ENCODE measurements at regions not wholly inside any gene's neighbourhood (a gene's known extent, or its start where the extent isn't known, plus 50 kb on each side); places are given as distances from the start of the nearest gene placed in this dataset.

DNA sequence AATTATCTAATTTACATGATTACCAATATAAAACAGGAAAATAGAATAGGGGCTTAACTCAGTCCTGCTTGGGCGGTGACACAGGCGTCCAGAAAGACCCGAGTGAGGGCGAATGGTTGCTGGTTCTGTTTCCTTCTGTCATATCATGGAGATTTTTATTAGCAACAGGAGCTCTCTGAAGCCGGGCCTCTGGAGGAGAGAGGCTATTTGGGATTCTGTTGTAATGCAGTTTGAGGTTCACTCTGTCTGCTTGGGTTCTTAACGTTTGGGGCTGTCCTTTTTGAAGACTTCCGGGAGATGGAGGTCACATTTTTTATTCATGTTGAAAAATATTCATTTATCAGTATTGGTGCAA, 115.7 kb upstream of the ZNF536 start:
- TF ChIP-seq, protein P1, sequence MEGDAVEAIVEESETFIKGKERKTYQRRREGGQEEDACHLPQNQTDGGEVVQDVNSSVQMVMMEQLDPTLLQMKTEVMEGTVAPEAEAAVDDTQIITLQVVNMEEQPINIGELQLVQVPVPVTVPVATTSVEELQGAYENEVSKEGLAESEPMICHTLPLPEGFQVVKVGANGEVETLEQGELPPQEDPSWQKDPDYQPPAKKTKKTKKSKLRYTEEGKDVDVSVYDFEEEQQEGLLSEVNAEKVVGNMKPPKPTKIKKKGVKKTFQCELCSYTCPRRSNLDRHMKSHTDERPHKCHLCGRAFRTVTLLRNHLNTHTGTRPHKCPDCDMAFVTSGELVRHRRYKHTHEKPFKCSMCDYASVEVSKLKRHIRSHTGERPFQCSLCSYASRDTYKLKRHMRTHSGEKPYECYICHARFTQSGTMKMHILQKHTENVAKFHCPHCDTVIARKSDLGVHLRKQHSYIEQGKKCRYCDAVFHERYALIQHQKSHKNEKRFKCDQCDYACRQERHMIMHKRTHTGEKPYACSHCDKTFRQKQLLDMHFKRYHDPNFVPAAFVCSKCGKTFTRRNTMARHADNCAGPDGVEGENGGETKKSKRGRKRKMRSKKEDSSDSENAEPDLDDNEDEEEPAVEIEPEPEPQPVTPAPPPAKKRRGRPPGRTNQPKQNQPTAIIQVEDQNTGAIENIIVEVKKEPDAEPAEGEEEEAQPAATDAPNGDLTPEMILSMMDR (conservative IDR thresholded peaks at IDR 0.05 in 1 of 2, IDR thresholded peaks at IDR 0.05 in 1 of 2; ENCODE audit: extremely low read depth in 1 of 2, insufficient read depth in 1 of 2, low read depth in 1 of 2, low read length in 2 of 2), result no peak
- no peak for TF ChIP-seq EZH2 (IDR thresholded peaks at IDR 0.05; ENCODE audit: borderline replicate concordance, low read length)
